SK-N-SH treated with all-trans-retinoic acid at 6 μM for 48 hours (cell line): ENCODE measurements at regions not wholly inside any gene's neighbourhood (a gene's known extent, or its start where the extent isn't known, plus 50 kb on each side); places are given as distances from the start of the nearest gene placed in this dataset.

ENCODE experiments used
- ATAC-seq: fragments of 200-7000 bp; cut with Tn5 transposase; 3 replicates; pipeline ENCODE4 v1.9.1; 2020; ENCODE audit warnings: mild to moderate bottlenecking, moderate library complexity
- ARNTL ChIP-seq: fragments of 450-650 bp; formaldehyde crosslinking; IDR thresholded peaks from 2 replicates; pipeline ENCODE4 v1.5.0; 2020; ENCODE audit warnings: low read depth, mild to moderate bottlenecking, moderate library complexity, borderline replicate concordance
- BACH2 ChIP-seq: fragments of 250-450 bp; sonication (Bioruptor Pico); IDR thresholded peaks from 2 replicates; pipeline ENCODE4 v1.9.0; 2021; ENCODE audit warnings: mild to moderate bottlenecking, borderline replicate concordance
- CSDC2 ChIP-seq: fragments of 250-450 bp; sonication (Bioruptor Pico); IDR thresholded peaks from 2 replicates; pipeline ENCODE4 v1.5.0; 2020; ENCODE audit warnings: mild to moderate bottlenecking, moderate library complexity
- ESRRG ChIP-seq: fragments of 250-450 bp; sonication (Bioruptor Pico); IDR thresholded peaks from 2 replicates; pipeline ENCODE4 v1.6.1; 2021; ENCODE audit warnings: mild to moderate bottlenecking
- GLIS3 ChIP-seq: fragments of 250-450 bp; sonication (Bioruptor Pico); IDR thresholded peaks from 2 replicates; pipeline ENCODE4 v1.5.0; 2020; ENCODE audit warnings: mild to moderate bottlenecking, moderate library complexity
- ISL1 ChIP-seq: fragments of 250-450 bp; sonication (Bioruptor Pico); IDR thresholded peaks from 2 replicates; pipeline ENCODE4 v2.1.2; 2022; ENCODE audit warnings: mild to moderate bottlenecking, moderate library complexity
- OSR1 ChIP-seq: fragments of 250-450 bp; sonication (Bioruptor Pico); IDR thresholded peaks from 2 replicates; pipeline ENCODE4 v1.8.0; 2022; ENCODE audit warnings: moderate library complexity, mild to moderate bottlenecking, inconsistent platforms
- PATZ1 ChIP-seq: fragments of 250-450 bp; sonication (Bioruptor Pico); IDR thresholded peaks from 2 replicates; pipeline ENCODE4 v1.8.0; 2020; ENCODE audit warnings: mild to moderate bottlenecking, moderate library complexity, borderline replicate concordance
- POU6F1 ChIP-seq: fragments of 250-450 bp; sonication (Bioruptor Pico); IDR thresholded peaks from 2 replicates; pipeline ENCODE4 v1.8.0; 2021; ENCODE audit warnings: low read depth, mild to moderate bottlenecking, moderate library complexity, borderline replicate concordance
- PPARA ChIP-seq: fragments of 250-450 bp; sonication (Bioruptor Pico); IDR thresholded peaks from 2 replicates; pipeline ENCODE4 v1.5.0; 2020; ENCODE audit warnings: mild to moderate bottlenecking, borderline replicate concordance
- SNAI2 ChIP-seq: fragments of 250-450 bp; sonication (Bioruptor Pico); IDR thresholded peaks from 2 replicates; pipeline ENCODE4 v1.5.0; 2020; ENCODE audit warnings: mild to moderate bottlenecking, moderate library complexity
- TCF4 ChIP-seq: fragments of 250-450 bp; sonication (Bioruptor Pico); IDR thresholded peaks from 2 replicates; pipeline ENCODE4 v1.8.0; 2021; ENCODE audit warnings: mild to moderate bottlenecking, moderate library complexity, borderline replicate concordance
- ZC3H10 ChIP-seq: fragments of 250-450 bp; sonication (Bioruptor Pico); IDR thresholded peaks from 2 replicates; pipeline ENCODE4 v1.5.1; 2021; ENCODE audit warnings: mild to moderate bottlenecking, moderate library complexity
- ZFP3 ChIP-seq: fragments of 250-450 bp; sonication (Bioruptor Pico); IDR thresholded peaks from 2 replicates; pipeline ENCODE4 v1.5.0; 2020; ENCODE audit warnings: mild to moderate bottlenecking, moderate library complexity
- ZFP30 ChIP-seq: fragments of 450-650 bp; formaldehyde crosslinking; IDR thresholded peaks from 2 replicates; pipeline ENCODE4 v1.5.0; 2022; ENCODE audit warnings: mild to moderate bottlenecking, moderate library complexity
- ZNF565 ChIP-seq: fragments of 450-650 bp; formaldehyde crosslinking; conservative IDR thresholded peaks from 2 replicates; pipeline ENCODE4 v1.5.0; 2020; ENCODE audit warnings: low read depth, mild to moderate bottlenecking, moderate library complexity
- ZNF70 ChIP-seq: fragments of 450-650 bp; formaldehyde crosslinking; IDR thresholded peaks from 2 replicates; pipeline ENCODE4 v1.5.0; 2020; ENCODE audit warnings: mild to moderate bottlenecking, moderate library complexity
- ZNF8 ChIP-seq: fragments of 450-650 bp; formaldehyde crosslinking; IDR thresholded peaks from 2 replicates; pipeline ENCODE4 v1.5.0; 2020; ENCODE audit warnings: mild to moderate bottlenecking, moderate library complexity
- TF ChIP-seq, protein P1 (sequence below): fragments of 250-450 bp; sonication (Bioruptor Pico); IDR thresholded peaks from 2 replicates; pipeline ENCODE4 v1.5.1; 2021; ENCODE audit warnings: mild to moderate bottlenecking, moderate library complexity
- TF ChIP-seq, protein P2 (sequence below): fragments of 250-450 bp; sonication (Bioruptor Pico); IDR thresholded peaks from 2 replicates; pipeline ENCODE4 v1.5.1; 2020; ENCODE audit warnings: low read depth, mild to moderate bottlenecking, moderate library complexity

DNA sequence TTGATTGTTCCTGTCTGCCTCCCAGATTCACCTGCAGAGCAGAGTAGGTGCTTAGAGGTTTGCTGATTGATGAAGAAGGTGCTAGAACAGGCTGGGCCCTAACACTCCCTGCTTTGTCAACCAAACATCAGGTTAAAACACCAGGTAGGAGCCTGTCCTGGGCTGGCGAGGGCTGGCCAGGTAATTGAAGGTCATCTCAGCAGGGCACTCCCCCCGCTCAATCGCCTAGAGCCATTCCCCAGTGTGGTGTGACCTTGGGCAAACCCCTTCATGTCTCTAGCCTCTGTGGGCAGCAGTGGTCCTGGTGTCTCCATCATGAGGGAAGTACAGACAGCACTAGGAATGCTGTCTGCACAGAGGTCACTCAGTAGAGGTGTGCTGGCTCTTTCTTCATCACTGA lies 88.3 kb downstream of the KLF15 start (continued):
- TF ChIP-seq TCF4 (CRISPR knock-in tag), result no peak

DNA sequence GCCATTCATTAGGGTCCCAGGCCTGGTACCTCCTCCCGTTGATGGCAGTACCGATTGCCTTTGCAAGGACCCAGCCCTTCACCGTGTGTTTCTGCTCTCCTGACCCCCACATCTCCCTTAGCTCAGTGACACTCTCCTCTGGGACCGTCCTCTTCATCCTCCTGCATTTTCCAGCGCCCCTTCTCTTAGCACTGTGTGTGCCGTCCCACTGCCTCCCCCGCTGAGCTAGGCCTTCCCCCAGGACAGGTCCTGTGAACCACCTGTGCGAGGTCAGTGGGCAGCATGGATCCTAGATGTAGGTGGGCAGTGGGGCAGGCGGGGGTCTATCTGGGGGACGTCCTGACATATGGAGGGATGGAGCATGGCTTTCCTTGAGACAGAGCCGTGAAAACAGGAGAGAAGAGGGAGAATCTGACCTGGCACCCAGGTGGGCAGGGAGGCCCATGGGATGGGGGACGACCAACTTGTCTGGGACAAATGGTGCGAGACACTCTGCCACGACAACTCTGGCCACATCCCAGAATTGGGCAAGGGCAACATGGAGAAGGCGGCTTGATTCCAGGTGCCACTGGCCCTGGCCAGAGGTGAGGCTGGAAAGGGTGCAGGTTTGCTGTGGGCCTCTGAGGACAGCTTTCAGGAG lies 87.7 kb upstream of the ALDH1L1 start:
- no peak for ATAC-seq
- TF ChIP-seq, protein P1, sequence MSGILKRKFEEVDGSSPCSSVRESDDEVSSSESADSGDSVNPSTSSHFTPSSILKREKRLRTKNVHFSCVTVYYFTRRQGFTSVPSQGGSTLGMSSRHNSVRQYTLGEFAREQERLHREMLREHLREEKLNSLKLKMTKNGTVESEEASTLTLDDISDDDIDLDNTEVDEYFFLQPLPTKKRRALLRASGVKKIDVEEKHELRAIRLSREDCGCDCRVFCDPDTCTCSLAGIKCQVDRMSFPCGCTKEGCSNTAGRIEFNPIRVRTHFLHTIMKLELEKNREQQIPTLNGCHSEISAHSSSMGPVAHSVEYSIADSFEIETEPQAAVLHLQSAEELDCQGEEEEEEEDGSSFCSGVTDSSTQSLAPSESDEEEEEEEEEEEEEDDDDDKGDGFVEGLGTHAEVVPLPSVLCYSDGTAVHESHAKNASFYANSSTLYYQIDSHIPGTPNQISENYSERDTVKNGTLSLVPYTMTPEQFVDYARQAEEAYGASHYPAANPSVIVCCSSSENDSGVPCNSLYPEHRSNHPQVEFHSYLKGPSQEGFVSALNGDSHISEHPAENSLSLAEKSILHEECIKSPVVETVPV (CRISPR knock-in tag), result no peak
- TF ChIP-seq ZNF8 (CRISPR knock-in tag) (no peak), ZC3H10 (CRISPR knock-in tag) (no peak), ZNF565 (CRISPR knock-in tag) (no peak), ZNF70 (CRISPR knock-in tag) (no peak)
- TF ChIP-seq, all 23 proteins: peak for 0

DNA sequence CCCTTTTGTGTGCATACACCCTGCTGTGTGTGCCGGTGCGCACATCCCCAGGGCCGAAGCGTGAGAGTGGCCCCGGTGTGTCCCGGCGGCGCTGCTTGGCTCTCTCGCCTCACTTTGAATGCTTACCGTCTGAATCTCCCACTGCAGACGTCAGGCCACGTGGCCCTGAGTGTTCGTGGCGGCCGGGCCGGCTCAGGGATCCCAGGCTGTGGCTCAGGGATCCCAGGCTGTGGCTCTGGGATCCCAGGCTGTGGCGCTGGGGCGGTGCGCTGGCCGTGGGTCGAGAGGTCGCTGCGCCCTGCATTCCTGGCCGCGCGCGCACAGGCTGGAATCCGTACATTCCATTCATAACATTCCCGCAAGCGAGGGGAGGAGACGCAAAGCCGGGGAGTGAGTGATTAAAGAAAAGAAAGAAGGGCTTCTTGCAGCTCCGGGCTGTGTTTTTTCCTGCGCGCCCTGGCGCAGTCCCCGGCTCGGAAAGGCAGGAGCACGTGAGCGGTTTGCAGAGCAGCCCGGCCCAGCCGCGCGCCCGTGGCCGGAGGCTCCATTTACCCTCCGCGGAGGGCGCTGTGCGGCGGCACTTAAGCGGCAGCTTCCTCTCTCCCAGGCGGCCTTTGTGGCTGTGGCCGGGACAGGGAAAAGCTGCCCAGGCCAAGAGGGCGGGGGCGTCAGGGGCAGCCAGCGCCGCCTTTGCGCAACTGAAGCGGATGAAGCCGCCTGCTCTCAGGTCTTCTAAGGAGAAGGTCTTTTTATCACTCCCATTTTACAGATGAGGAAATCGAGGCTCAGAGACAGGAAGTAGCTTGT lies 87.0 kb upstream of the ALDH1L1 start:
- peak; percentile 88 for ATAC-seq
- TF ChIP-seq, protein P1 (CRISPR knock-in tag), result no peak
- TF ChIP-seq ZNF8 (CRISPR knock-in tag) (no peak), OSR1 (CRISPR knock-in tag) (no peak), PATZ1 (no peak), PPARA (CRISPR knock-in tag) (no peak), ZNF565 (CRISPR knock-in tag) (no peak), BACH2 (no peak), POU6F1 (CRISPR knock-in tag) (no peak), GLIS3 (CRISPR knock-in tag) (no peak), TCF4 (CRISPR knock-in tag) (no peak), ESRRG (CRISPR knock-in tag) (no peak), SNAI2 (no peak), ZFP3 (CRISPR knock-in tag) (no peak)
- TF ChIP-seq, all 23 proteins: peak for 0

DNA sequence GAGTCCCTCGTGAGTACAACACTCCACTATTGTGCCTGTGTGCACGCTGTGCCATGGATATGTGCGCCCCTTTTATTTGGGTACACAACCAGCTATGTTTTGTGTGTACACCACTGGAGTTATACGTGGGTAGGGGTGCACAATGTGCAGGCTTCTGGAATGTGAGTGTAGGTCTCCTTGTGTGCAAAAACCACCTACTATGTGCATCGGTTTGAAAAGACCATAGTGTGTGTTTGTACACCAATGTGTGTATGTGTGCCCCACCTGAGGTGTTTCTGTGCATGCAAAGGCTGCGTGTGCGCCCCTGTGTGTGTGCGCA lies 86.4 kb upstream of the ALDH1L1 start:
- ATAC-seq, result no peak
- no peak for TF ChIP-seq OSR1 (CRISPR knock-in tag)
- no peak for TF ChIP-seq ARNTL (CRISPR knock-in tag)
- TF ChIP-seq, protein P2, sequence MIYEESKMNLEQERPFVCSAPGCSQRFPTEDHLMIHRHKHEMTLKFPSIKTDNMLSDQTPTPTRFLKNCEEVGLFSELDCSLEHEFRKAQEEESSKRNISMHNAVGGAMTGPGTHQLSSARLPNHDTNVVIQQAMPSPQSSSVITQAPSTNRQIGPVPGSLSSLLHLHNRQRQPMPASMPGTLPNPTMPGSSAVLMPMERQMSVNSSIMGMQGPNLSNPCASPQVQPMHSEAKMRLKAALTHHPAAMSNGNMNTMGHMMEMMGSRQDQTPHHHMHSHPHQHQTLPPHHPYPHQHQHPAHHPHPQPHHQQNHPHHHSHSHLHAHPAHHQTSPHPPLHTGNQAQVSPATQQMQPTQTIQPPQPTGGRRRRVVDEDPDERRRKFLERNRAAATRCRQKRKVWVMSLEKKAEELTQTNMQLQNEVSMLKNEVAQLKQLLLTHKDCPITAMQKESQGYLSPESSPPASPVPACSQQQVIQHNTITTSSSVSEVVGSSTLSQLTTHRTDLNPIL (CRISPR knock-in tag), result no peak
- TF ChIP-seq CSDC2 (CRISPR knock-in tag), result no peak
- TF ChIP-seq ISL1, result no peak
- TF ChIP-seq ZNF8 (CRISPR knock-in tag), result no peak
- TF ChIP-seq, protein P1 (CRISPR knock-in tag), result no peak
- TF ChIP-seq ZC3H10 (CRISPR knock-in tag), result no peak
- no peak for TF ChIP-seq PPARA (CRISPR knock-in tag)
- TF ChIP-seq GLIS3 (CRISPR knock-in tag), result no peak
- no peak for TF ChIP-seq POU6F1 (CRISPR knock-in tag)
- no peak for TF ChIP-seq BACH2
- no peak for TF ChIP-seq ZNF70 (CRISPR knock-in tag)
- no peak for TF ChIP-seq ZFP30 (CRISPR knock-in tag)
- no peak for TF ChIP-seq ZNF565 (CRISPR knock-in tag)
- TF ChIP-seq PATZ1, result no peak
- no peak for TF ChIP-seq ESRRG (CRISPR knock-in tag)
- TF ChIP-seq, all 23 proteins: peak for 0
